ENCODE measurements at regions not wholly inside any gene's neighbourhood (a gene's known extent, or its start where the extent isn't known, plus 50 kb on each side); places are given as distances from the start of the nearest gene placed in this dataset.

DNA sequence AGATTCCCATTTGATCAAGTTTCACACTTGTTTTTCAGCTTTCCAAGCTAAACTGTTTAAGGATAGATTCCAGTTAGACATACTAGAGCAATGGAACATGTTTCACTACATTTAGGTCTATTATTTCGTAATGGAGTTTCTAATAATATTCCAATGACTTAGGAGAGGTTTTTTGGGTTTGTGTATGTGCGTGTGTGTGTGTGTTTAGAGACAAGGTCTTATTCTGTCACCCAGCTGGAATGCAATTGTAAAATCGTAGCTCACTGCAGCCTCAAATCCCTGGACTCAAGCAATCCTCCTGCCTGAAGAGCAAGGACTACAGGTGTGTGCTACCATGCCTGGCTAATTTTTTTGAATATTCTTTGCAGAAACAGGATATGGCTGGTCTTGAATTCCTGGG, 426.3 kb downstream of the ZFHX3 start:
- no peak for TF ChIP-seq POLR2A (IDR thresholded peaks at IDR 0.05; ENCODE audit: low read depth)
- TF ChIP-seq POLR2AphosphoS5 (IDR thresholded peaks at IDR 0.05), result no peak

All from esophagus muscularis mucosa (tissue), 2 donors.